ENCODE measurements at regions not wholly inside any gene's neighbourhood (a gene's known extent, or its start where the extent isn't known, plus 50 kb on each side); places are given as distances from the start of the nearest gene placed in this dataset.

- no peak for TF ChIP-seq POLR2A (IDR thresholded peaks at IDR 0.05)
- TF ChIP-seq CTCF (IDR thresholded peaks at IDR 0.05) = no peak
- TF ChIP-seq POLR2AphosphoS5 (IDR thresholded peaks at IDR 0.05) = no peak
- TF ChIP-seq EP300 (IDR thresholded peaks at IDR 0.05) = no peak
Observed at GRCh38 chr5:51275428-51275827, 107.8 kb upstream of the ISL1 start.
